NK-92 treated with Interleukin-12 subunit alpha and Interleukin-12 subunit beta, amount 100 ng/mL, for 24 hours (cell line): ENCODE measurements at regions not wholly inside any gene's neighbourhood (a gene's known extent, or its start where the extent isn't known, plus 50 kb on each side); places are given as distances from the start of the nearest gene placed in this dataset.
A peak's percentile ranks its signal among the peaks of the same experiment; 100 is the strongest.
"Not testable (repeated sequence)": the region's sequence is repeated elsewhere in the genome, so short reads cannot be mapped to it uniquely, and the experiment has no call there.

ENCODE experiments used
- DNase-seq: peaks from one replicate; lab custom pipeline; 2025; lab: John Stamatoyannopoulos, UW

- DNase-seq = not testable (repeated sequence)
Measured at GRCh38 chr12:9308745-9309144, 100.5 kb upstream of the PZP start.

- not testable (repeated sequence) for DNase-seq
Measured at GRCh38 chr12:9308163-9308562, 100.0 kb upstream of the PZP start.

GRCh38 chr12:9307255-9307654 lies 99.1 kb upstream of the PZP start:
- not testable (repeated sequence) for DNase-seq

- not testable (repeated sequence) for DNase-seq
Measured at GRCh38 chr12:9306004-9306403, 97.8 kb upstream of the PZP start.

GRCh38 chr12:9304540-9304939 lies 96.3 kb upstream of the PZP start:
- not testable (repeated sequence) for DNase-seq

GRCh38 chr12:9295872-9296271 lies 87.7 kb upstream of the PZP start:
- not testable (repeated sequence) for DNase-seq

GRCh38 chr12:9294072-9294620 lies 86.0 kb upstream of the PZP start:
- not testable (repeated sequence) for DNase-seq

GRCh38 chr12:9293391-9293790 lies 85.2 kb upstream of the PZP start:
- not testable (repeated sequence) for DNase-seq

- DNase-seq = not testable (repeated sequence)
Measured at GRCh38 chr12:9289984-9290383, 81.8 kb upstream of the PZP start.

- DNase-seq = not testable (repeated sequence)
Measured at GRCh38 chr12:9284724-9285123, 76.5 kb upstream of the PZP start.

GRCh38 chr12:9284197-9284596 lies 76.0 kb upstream of the PZP start:
- not testable (repeated sequence) for DNase-seq

GRCh38 chr12:9283346-9284095 lies 75.3 kb upstream of the PZP start:
- peak; percentile 27 for DNase-seq

GRCh38 chr12:9276990-9277389 lies 68.8 kb upstream of the PZP start:
- no peak for DNase-seq

GRCh38 chr12:9273276-9273675 lies 65.1 kb upstream of the PZP start:
- DNase-seq = no peak

GRCh38 chr12:9271875-9272274 lies 63.7 kb upstream of the PZP start:
- no peak for DNase-seq

GRCh38 chr12:9264546-9264945 lies 56.4 kb upstream of the PZP start:
- no peak for DNase-seq

- no peak for DNase-seq
Measured at GRCh38 chr12:9260931-9261330, 52.7 kb upstream of the PZP start.

GRCh38 chr12:9258676-9259075 lies 50.5 kb upstream of the PZP start:
- no peak for DNase-seq
